ENCODE measurements at regions not wholly inside any gene's neighbourhood (a gene's known extent, or its start where the extent isn't known, plus 50 kb on each side); places are given as distances from the start of the nearest gene placed in this dataset.

- TF ChIP-seq YY1 (IDR thresholded peaks at IDR 0.05), result no peak
- TF ChIP-seq, protein P1, sequence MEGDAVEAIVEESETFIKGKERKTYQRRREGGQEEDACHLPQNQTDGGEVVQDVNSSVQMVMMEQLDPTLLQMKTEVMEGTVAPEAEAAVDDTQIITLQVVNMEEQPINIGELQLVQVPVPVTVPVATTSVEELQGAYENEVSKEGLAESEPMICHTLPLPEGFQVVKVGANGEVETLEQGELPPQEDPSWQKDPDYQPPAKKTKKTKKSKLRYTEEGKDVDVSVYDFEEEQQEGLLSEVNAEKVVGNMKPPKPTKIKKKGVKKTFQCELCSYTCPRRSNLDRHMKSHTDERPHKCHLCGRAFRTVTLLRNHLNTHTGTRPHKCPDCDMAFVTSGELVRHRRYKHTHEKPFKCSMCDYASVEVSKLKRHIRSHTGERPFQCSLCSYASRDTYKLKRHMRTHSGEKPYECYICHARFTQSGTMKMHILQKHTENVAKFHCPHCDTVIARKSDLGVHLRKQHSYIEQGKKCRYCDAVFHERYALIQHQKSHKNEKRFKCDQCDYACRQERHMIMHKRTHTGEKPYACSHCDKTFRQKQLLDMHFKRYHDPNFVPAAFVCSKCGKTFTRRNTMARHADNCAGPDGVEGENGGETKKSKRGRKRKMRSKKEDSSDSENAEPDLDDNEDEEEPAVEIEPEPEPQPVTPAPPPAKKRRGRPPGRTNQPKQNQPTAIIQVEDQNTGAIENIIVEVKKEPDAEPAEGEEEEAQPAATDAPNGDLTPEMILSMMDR (IDR thresholded peaks at IDR 0.05; ENCODE audit: low read depth, low read length, missing input control), result no peak
- no peak for TF ChIP-seq EGR1 (IDR thresholded peaks at IDR 0.05; ENCODE audit: low read depth in 2 of 2)
- TF ChIP-seq GABPA (IDR thresholded peaks at IDR 0.05 in 1 of 2, conservative IDR thresholded peaks at IDR 0.05 in 1 of 2), result no peak
- no peak for TF ChIP-seq JUND (IDR thresholded peaks at IDR 0.05)
- no peak for TF ChIP-seq SP1 (IDR thresholded peaks at IDR 0.05)
- no peak for TF ChIP-seq FOXA2 (IDR thresholded peaks at IDR 0.05)
- TF ChIP-seq, protein P2, sequence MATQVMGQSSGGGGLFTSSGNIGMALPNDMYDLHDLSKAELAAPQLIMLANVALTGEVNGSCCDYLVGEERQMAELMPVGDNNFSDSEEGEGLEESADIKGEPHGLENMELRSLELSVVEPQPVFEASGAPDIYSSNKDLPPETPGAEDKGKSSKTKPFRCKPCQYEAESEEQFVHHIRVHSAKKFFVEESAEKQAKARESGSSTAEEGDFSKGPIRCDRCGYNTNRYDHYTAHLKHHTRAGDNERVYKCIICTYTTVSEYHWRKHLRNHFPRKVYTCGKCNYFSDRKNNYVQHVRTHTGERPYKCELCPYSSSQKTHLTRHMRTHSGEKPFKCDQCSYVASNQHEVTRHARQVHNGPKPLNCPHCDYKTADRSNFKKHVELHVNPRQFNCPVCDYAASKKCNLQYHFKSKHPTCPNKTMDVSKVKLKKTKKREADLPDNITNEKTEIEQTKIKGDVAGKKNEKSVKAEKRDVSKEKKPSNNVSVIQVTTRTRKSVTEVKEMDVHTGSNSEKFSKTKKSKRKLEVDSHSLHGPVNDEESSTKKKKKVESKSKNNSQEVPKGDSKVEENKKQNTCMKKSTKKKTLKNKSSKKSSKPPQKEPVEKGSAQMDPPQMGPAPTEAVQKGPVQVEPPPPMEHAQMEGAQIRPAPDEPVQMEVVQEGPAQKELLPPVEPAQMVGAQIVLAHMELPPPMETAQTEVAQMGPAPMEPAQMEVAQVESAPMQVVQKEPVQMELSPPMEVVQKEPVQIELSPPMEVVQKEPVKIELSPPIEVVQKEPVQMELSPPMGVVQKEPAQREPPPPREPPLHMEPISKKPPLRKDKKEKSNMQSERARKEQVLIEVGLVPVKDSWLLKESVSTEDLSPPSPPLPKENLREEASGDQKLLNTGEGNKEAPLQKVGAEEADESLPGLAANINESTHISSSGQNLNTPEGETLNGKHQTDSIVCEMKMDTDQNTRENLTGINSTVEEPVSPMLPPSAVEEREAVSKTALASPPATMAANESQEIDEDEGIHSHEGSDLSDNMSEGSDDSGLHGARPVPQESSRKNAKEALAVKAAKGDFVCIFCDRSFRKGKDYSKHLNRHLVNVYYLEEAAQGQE (IDR thresholded peaks at IDR 0.05), result no peak
Measured at GRCh38 chr20:12063106-12063684, 145.5 kb downstream of the BTBD3 start.
